ENCODE measurements at regions not wholly inside any gene's neighbourhood (a gene's known extent, or its start where the extent isn't known, plus 50 kb on each side); places are given as distances from the start of the nearest gene placed in this dataset.

DNA sequence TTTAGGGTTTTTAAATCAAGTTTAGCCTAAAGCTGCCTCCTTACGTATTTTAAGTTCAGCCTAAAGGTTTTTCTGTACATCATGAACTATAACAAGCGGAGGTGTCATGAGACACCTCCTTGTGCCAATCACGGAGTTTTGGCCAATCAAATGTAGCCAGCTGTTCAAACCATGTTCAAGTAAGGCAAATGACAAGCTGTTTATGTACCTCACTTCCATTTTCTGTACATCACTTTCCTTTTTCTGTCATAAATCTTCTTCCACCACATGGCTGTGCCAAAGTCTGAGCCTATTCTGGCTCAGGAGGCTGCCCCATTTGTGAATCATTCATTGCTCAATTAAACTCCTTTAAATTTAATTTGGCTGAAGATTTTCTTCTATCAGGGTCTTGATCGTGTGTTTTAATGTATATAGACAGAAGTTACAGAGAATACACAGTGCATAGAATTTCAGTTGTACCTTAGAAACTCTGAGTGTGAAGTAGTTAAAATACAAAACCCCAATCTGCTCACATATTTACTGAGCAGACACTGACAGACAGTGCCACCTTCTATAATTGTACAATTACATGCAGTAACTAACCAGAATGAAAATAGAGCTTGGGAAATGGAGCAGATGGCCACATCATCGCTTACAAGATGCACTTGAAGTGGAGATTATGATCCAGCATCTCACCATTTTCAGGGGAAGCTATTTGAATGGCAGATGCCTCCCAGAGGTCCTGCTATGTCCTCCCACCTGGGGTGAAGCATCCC, 76.9 kb upstream of the LANCL2 start:
- no peaks in the 10 kb centered on the region for H3K27me3 ChIP-seq (replicated peaks; ENCODE audit: control insufficient read depth, insufficient read depth, low read length)
- H3K36me3 ChIP-seq (ENCODE audit: control insufficient read depth, insufficient read depth, low read length) = no peaks in the 10 kb centered on the region
- TF ChIP-seq, protein P1, sequence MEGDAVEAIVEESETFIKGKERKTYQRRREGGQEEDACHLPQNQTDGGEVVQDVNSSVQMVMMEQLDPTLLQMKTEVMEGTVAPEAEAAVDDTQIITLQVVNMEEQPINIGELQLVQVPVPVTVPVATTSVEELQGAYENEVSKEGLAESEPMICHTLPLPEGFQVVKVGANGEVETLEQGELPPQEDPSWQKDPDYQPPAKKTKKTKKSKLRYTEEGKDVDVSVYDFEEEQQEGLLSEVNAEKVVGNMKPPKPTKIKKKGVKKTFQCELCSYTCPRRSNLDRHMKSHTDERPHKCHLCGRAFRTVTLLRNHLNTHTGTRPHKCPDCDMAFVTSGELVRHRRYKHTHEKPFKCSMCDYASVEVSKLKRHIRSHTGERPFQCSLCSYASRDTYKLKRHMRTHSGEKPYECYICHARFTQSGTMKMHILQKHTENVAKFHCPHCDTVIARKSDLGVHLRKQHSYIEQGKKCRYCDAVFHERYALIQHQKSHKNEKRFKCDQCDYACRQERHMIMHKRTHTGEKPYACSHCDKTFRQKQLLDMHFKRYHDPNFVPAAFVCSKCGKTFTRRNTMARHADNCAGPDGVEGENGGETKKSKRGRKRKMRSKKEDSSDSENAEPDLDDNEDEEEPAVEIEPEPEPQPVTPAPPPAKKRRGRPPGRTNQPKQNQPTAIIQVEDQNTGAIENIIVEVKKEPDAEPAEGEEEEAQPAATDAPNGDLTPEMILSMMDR (IDR thresholded peaks at IDR 0.05; ENCODE audit: insufficient read depth, low read length, poor library complexity, severe bottlenecking) = no peak
- no peak for DNase-seq (ENCODE audit: extremely low read depth, insufficient read length)
- no peak overlapping the region for H3K4me3 ChIP-seq (replicated peaks; ENCODE audit: low read depth, low read length)

GRCh38 chr7:55296070-55296469, 69.1 kb upstream of the LANCL2 start:
- Histone ChIP-seq H3K27me3 (replicated peaks; ENCODE audit: control insufficient read depth, insufficient read depth, low read length) (no peaks in the 10 kb centered on the region), H3K4me3 (replicated peaks; ENCODE audit: low read depth, low read length) (no peak overlapping the region), H3K36me3 (ENCODE audit: control insufficient read depth, insufficient read depth, low read length) (no peaks in the 10 kb centered on the region)
- TF ChIP-seq, protein P1 (IDR thresholded peaks at IDR 0.05; ENCODE audit: insufficient read depth, low read length, poor library complexity, severe bottlenecking) = no peak
- no peak for DNase-seq (ENCODE audit: extremely low read depth, insufficient read length)

DNA sequence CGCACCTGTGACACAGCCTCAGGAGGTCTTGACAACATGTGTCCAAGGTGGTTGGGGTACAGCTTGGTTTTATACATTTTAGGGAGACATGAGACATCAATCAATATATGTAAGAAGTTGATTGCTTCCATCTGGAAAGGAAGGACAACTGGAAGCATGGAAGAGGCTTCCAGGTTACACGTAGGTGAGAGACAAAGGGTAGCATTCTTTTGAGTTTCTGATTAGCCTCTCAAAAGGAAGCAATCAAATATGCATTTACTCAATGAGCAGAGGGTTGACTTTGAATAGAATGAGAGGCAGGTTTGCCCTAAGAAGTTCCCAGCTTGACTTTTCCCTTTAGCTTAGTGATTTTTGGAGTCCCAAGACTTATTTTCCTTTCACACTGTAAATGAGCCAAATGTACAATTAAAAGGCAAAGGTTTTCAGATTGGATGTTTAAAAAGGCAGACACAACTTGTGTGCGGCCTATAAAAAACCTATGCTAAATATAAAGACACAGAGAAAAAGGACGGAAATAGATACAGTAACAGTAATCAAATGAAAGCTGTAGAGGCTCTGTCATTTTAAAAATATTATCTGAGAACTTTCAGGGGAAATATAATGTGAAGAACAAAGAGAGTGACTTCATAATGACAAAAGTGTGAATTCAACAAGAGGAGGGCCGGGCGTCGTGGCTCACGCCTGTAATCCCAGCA, 65.7 kb upstream of the LANCL2 start:
- Histone ChIP-seq H3K4me3 (replicated peaks; ENCODE audit: low read depth, low read length) (no peak overlapping the region), H3K36me3 (ENCODE audit: control insufficient read depth, insufficient read depth, low read length) (no peaks in the 10 kb centered on the region), H3K27me3 (replicated peaks; ENCODE audit: control insufficient read depth, insufficient read depth, low read length) (no peaks in the 10 kb centered on the region)
- TF ChIP-seq, protein P1 (IDR thresholded peaks at IDR 0.05; ENCODE audit: insufficient read depth, low read length, poor library complexity, severe bottlenecking) = no peak
- peak; percentile 40 for DNase-seq (ENCODE audit: extremely low read depth, insufficient read length)

DNA sequence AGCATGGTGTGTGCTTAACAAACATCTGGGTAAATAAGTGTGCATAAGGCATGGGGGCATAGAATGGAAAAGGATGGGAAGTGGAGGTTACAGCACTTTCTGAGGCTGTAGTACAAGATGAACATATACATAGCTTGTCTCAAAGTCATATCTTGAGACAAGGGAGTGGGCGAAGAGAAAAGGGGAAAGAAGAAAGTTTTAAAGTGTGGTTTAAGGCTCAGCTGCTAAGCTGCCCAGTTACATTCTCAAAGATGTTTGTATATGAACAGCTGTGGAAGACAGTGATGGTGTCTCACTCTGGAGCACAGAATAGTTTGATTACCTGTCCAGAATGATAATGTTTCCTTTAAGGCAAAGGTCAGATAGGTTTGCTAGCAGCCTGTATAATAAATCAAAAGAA, 61.9 kb upstream of the LANCL2 start:
- TF ChIP-seq, protein P1 (IDR thresholded peaks at IDR 0.05; ENCODE audit: insufficient read depth, low read length, poor library complexity, severe bottlenecking) = no peak
- no peak overlapping the region for H3K4me3 ChIP-seq (replicated peaks; ENCODE audit: low read depth, low read length)
- H3K36me3 ChIP-seq (ENCODE audit: control insufficient read depth, insufficient read depth, low read length) = no peaks in the 10 kb centered on the region
- no peaks in the 10 kb centered on the region for H3K27me3 ChIP-seq (replicated peaks; ENCODE audit: control insufficient read depth, insufficient read depth, low read length)
- DNase-seq (ENCODE audit: extremely low read depth, insufficient read length) = no peak

DNA sequence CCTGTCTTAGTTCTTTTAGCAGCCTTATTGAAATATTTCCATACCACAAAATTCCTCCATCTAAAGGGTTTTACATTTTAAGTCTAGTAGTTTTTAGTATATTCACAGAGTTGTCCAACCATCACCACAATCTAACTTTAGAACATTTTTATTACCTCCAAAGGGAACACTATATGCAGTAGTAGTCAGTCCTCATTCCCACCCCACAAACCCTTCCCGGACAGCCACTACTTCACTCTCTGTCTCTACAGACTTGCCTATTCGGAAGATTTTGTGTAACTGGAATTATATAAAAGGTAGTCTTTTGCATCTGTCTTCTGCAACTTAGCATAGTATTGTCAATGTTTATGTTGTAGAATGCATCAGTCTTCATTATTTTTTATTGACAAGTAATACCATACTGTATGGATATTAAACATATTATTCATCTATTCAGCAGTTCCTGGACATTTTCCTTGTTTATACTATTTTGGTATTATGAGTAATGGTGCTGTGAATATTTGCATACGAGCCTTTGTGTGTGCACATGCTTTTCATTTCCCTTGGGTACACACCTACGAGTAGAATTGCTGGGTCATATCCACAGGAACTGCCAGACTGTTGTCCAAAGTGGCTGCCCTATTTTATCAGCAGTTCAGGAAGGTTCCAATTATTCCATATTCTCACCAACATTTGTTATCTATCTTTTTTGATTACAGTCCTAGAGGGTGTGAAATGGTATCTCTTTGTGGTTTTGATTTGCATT, 60.9 kb upstream of the LANCL2 start:
- DNase-seq (ENCODE audit: extremely low read depth, insufficient read length) = no peak
- Histone ChIP-seq H3K4me3 (replicated peaks; ENCODE audit: low read depth, low read length) (no peak overlapping the region), H3K27me3 (replicated peaks; ENCODE audit: control insufficient read depth, insufficient read depth, low read length) (no peaks in the 10 kb centered on the region), H3K36me3 (ENCODE audit: control insufficient read depth, insufficient read depth, low read length) (no peaks in the 10 kb centered on the region)
- TF ChIP-seq, protein P1 (IDR thresholded peaks at IDR 0.05; ENCODE audit: insufficient read depth, low read length, poor library complexity, severe bottlenecking) = no peak
